ENCODE measurements at regions not wholly inside any gene's neighbourhood (a gene's known extent, or its start where the extent isn't known, plus 50 kb on each side); places are given as distances from the start of the nearest gene placed in this dataset.

GRCh38 chr2:104539649-104540048 is 314.3 kb upstream of the POU3F3 start:
- TF ChIP-seq POLR2A (IDR thresholded peaks at IDR 0.05; ENCODE audit: low read length), result no peak
- no peak for TF ChIP-seq GATA1 (IDR thresholded peaks at IDR 0.05; ENCODE audit: low read depth, low read length)
